Endometrium (tissue), 2 donors: ENCODE measurements at regions not wholly inside any gene's neighbourhood (a gene's known extent, or its start where the extent isn't known, plus 50 kb on each side); places are given as distances from the start of the nearest gene placed in this dataset.

Experiments used
- FAIRE-seq: peaks from 2 replicates; lab custom pipeline; 2012; peaks lifted over from hg19 to GRCh38; lab: Jason Lieb, UNC
- donor health status: control.
- donor health status: control.

DNA sequence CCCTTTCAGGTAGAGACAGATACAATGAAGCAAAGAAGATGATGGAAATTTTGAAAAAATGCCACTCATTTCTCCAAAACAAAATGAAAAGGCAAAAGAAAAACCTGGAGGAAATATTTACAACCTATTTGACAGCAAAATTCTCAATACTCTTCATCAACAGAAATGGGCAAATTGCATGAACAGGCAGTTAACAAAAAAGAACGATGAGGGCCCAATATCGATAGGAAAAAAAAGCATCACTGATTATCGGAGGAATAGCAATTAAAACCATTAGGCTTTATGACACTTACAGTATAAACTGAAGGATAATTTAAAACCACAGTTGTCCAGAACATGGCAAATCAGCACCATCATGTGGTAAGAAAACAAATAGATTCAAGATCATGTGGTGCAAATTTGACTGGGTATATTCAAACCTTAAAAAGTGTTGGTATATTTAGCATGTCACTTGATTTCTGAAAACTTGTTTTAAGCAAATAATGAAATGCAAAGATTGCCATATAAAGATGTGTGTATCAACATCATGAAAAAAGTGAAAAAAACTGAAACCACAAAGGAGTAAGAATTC lies 222.9 kb downstream of the BRD1 start:
- FAIRE-seq: no peak

DNA sequence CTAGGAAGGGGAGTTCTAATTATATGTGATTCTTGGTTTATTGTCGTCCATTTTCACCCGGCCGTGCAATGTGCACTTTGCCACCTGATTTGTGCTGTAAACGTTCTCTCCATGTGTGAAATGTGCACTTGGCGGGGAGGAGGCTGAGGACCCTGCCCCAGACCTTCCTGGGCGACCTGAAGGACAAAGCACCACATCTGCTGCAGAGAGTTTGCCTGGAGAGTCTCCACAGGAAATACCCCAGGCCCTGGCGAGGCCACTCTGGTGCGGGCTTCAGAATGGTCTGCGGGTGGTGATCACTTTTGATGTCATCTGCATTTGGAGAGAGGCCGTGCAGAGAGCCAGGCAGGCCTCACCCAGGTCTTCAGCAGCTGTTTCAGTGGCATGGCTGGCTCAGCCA lies 224.7 kb downstream of the BRD1 start:
- FAIRE-seq: no peak

DNA sequence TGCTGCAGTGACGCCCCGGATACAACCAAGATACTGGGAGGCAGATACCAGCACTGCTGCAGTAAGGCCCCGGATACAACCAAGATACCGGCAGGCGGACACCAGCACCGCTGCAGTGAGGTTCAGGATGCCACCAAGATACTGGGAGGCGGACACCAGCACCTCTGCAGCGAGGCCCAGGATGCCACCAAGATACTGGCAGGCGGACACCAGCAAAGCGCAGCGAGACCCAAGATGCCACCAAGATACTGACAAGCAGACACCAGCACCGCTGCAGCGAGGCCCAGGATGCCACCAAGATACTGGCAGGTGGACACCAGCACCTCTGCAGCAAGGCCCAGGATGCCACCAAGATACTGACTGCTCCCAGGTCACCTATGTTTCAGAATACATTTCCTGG lies 225.2 kb downstream of the BRD1 start:
- no peak for FAIRE-seq

DNA sequence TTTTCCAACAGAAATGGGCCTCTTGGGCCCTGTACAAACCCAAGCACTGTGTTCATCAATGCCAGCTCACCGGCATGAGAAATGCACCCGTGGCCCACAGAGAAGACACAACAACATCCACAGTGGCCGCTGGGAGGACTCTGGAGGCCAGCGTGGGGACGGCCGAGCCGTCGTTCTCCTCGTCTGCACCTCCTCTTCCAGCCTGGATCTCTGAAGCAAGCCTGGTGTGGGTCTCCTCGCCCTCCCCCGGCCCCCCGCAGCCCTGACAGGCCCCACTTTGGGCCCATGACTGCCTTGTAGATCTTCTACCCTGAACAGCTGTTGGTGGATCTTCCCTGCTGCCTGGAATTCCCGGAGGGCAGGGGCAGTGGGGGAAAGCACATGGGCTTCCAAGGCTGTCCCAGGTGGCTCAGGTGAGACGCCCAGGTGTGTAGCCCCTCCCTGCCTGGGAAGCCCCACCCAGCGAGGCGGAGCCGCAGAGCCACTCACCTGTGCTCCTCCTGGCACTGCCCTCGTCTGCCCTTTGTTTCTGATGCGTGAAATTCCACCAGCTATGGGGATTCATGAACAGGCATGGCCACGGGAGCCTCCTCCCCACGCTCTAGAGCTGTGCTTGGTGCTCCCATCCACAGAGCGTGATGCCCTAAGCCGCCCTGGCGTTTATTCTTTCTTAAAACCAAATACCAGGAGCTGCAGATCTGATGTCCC lies 225.9 kb downstream of the BRD1 start:
- FAIRE-seq: no peak

DNA sequence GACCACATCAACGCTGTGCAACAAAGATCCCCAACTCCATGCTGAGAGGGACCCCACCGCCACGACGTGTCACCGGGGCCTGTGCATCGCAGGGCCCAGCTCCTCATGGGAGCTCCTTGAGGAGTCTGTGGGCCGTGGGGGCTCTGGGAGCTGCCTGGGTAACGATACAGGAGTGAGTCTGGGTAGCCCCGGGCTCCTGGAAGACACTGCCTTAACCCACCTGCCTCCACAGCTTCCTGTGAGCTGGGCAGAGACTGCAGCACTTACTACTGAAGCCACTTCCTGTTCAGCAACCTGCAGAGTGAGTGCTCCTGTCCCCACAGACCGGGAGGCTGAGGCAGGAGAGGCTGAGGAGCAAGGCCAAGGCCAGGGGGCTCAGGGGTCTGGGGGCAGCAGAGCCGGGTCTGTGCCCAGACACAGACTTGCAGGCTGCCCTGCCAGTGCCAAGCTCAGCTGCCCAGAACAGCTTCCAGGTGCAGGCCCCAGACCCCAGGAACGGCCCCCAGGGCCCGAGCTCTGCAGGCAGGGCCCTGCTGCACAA lies 226.7 kb downstream of the BRD1 start:
- FAIRE-seq: no peak

DNA sequence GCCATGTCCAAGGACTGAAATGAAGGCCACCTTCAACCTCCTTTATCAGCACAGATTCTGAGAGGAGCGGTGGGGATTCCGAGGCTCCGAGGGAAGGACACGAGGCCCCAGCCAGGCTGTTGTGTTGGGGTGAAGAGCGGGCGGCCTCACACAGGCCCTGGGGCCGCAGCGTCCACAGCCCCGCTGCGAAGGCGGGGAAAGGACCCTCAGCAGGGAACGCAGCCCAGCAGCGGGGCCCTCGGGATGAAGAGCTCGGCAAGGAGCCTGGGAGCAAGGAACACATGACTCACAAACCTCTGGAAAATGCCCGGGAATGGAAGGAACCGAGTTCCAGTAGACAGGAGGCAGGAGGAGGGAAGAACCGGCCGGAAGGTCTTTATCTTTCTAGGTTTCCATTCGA lies 227.2 kb downstream of the BRD1 start:
- FAIRE-seq: no peak

DNA sequence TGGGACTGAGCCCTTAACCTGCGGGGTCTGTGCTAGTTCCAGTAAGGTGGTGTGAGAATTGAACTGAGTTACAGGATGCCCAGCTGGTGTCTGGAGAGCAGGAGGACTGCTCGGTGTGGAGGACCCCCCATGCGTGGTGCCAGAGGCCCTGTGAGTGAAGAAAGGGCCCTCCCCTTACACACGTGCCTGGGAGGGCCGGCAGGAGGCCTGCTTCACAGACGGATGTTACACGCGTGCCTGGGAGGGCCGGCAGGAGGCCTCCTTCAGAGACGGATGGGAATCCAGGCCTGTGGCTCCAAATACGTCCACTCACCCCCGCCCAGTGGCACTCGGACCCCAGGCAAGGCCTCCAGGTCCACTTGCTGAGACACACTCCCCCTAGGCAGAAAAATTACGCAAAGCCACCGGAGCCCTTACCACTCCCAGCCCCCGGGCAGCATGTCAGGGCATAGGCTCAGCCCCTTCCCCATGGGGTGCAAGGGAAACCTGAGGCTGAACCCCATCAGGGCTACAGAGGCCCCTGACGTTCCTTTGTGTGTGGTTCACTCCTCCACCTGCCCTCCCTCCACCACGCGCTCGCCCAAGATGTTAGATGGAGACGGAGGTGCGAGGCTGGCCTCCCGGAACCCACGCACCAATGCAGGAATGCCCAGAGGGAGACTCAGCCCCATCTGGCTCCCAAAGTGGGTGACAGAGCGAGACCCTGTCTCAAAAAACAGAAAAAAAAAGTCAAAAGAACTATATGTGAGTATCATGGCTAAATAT lies 227.8 kb downstream of the BRD1 start:
- no peak for FAIRE-seq

DNA sequence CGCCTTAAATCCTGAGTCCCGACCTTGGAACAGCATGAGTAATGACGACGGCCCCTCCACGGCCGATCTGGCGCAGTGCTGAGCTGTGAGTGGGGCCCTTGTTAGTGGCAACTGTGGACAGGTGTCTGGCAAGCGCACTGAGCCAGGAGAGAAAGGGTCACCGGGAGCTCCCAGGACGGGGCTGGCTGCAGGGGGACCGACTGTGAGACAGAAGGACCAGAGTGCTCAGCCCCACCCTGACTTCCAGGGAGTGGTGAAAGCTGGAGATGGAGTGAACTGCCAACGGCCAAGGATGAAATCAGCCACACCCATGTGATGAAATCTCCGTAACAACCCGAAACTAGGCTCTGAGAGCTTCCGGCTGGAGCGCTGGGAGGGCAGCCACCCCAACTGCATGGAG lies 228.6 kb downstream of the BRD1 start:
- no peak for FAIRE-seq

DNA sequence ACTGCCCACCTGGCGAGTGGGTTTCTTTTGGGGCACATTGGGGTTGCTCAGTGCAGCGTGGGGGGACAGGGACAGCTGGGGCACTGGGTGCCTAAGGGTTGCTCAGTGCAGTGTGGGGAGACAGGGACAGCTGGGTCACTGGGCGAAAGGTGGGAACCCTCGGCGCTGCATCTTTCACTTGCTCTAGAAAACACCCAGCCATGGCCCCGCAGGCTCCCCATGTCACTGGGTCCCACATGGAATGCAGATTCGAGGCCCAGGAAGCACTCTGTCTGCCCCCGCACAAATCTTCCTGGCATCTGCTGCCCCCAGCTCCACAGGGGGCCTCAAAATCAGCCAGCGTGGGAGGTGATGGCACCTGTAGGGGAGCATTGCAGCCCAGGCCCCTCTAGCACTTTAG lies 229.3 kb downstream of the BRD1 start:
- no peak for FAIRE-seq

DNA sequence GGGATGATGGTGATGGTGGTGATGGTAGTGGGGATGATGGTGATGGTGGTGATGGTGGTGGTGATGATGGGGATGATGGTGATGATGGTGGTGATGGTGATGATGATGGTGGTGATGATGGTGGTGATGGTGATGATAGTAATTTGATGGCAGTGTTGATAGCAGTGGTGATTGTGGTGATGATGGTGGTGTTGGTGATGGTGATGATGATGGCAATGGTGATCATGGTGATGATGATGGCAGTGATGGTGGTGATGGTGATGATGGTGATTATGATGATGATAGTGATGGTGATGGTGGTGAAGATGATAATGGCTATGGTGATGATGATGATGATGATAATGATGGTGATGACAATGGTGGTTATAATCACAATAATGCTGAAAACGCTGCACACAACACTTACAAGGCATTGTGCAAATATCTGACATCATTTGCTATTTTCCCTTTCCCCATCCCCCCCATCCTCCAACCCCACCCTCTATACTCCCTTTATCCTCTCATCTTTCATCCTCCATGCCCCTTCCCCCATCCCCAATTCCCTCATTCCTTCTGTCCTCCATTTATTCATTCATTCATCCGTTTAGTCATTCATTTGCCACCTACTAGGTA lies 230.1 kb downstream of the BRD1 start:
- FAIRE-seq: no peak

DNA sequence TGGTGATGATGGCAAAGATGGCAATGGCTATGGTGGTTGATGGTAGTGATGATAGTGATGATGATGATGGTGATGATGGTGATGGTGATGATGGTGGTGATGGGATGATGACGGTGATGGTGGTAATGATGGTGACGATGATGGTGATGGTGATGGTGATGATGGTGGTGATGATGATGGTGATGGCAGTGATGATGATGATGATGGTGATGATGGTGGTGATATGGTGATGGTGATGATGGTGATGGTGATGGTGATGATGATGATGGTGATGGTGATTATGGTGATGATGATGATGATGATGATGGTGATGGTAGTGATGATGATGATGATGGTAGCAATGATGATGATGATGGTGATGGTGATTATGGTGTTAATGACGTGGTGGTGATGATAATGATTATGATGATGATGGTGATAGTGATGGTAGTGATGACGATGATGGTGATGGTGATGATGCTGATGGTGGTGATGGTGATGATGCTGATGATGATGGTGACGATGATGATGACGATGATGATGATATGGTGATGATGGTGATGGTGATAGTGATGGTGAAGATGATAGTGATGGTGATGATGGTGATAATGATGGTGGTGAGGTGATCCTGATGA lies 232.1 kb downstream of the BRD1 start:
- no peak for FAIRE-seq

DNA sequence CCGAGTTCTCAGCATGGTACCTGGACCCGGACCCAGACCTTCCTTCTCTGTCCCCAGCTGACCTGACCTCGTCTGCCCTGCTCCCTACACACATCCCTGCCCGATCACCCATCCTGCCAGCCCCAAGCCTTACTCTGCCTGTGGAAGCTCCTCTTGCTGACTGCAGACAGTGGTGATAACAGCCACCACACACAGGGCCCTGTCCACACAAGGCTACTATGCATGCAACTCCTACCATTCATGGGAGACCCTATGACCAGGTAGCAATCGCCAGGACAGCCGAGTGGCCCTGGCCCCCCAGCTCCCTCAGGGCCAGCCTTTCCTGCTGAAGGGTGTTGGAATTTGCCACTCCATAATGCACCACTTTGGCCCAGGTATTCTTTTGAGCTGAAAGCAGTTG lies 233.6 kb downstream of the BRD1 start:
- FAIRE-seq: no peak

DNA sequence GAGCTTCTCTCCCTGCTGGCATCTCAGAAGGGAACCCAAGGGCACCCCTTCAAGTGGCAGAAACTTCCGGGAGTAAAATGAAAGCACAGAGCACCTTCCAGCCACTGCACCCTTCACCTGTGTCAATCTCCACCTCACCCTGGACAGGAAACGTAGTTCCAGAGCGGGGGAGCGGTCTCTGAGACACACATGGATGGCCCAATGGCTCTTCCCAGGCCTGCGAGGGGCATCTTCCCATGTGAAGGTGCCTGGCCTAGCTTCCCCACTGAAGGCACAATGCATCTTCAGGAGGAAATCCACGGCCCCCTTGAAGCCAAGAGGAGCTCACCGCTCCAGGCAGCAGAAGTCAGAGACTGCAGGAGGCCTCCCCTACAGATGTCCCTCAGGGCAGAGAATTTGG lies 234.2 kb downstream of the BRD1 start:
- no peak for FAIRE-seq

DNA sequence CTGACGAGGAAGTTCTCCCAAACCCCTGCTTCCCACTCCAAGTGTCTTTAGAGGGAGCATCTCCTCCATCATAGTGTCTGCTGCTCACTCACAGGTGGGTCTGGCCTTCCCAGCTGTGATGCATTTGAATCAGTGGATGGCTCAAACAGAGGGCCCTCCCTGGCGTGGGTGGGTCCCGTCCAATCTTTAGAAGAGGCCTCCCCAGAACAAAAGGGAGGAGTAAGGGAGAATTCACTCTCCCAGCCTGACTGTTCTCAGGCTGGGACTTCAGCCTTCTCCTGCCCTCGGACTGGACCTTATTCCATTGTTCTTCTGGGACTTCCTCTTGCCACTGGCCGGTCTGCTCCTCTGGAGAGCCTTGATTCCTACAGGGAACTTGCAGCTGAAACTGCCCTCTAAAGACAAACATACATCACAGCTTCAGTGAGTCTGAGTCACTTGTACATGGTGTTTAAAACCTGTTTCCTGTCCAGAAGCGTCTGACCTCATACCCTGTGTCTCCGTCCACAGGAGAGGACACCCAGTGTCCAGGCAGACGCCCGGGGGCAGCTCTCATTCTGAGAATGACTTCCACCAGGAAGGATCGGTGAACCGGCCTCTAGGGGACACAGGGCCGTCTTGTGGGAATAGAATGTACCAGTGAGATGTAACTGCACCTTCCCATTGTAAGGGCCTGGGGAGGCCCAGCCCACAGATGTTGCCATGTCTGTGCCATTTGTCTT lies 234.7 kb downstream of the BRD1 start:
- FAIRE-seq: no peak

DNA sequence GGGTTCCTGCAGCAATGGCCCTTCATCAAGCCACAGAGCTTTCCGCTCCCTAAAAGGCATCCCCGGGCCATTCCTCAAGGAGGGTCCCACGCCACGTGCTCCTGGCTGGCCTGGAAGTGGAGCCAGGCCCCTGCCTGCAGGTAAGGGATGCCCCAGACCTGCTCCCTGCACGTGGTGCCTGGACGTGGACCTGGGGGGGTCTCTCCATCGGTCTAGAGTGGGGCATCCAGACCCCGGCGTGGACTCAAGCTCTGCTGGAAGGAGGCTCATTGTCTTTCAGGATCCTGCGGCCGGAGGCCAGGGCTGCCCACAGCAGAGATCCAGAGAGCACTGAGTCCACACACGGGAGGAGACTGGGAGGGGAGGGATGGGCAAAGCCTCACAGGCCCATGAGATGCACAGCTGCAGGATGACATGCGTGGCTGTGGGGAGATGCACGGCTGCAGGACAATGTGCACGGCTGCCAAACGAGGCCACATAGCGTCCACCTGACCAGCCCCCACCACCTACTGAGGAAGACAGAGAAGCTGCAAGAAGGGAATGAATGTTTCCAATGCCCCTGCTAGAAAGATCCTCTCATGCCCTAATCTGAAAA lies 236.7 kb downstream of the BRD1 start:
- FAIRE-seq: no peak

DNA sequence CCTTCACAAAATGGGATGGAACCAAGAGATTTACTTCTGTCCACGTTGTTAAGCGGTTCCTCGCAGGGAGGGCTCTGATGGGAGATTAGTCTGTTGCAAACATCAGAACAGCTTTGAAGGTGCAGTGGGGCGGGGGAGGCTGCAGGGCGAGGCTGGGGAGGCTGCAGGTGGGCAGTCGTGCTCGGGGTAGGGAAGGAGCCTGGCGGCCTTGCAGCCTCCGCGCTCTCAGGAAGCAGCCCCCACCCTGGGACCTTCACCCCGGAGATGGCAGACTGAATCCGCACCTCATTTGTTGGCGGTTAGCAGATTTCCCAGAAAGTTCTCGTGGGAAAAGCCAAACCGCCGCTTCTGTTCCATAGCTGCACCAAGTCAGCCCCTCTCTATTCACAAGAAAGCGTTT lies 237.3 kb downstream of the BRD1 start:
- FAIRE-seq: no peak

DNA sequence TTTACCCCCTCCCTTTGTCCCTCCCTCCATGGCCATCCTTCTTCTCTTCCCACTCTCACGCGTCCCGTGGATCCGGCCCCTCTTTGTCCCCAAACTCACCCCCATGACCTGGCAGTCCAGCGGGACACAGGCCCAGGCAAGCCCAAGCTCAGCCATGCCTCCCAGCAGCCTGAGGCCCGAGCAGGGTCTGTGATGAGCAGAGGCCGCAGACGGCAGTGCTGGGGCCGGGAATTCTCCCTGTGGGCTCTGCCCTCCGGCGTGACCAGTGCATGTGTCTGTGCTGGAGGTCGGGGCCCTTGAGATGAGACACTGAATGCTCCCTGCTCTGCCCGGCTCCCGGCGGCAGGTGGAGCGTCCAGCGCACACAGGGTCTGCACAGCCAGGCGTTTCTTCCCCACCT lies 237.9 kb downstream of the BRD1 start:
- no peak for FAIRE-seq

DNA sequence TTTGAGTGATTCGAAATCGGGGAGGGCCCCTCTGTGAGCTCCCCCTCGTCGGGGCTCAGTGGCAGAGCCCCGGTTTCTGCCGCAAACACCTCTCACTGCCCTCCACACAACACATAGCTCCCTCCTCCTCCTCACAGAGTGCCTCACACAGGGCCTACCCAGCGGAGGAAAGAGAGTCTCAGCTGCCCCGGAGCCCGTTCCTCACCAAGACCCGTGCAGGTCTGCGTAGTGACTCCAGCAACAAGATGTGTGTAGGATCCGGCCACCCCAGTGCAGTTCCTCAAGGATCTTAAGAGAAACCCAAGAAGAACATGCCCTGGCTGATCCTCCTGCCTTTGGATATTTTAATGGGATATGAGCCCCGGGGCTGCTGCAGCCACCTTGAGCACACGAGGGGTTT lies 238.4 kb downstream of the BRD1 start:
- no peak for FAIRE-seq

DNA sequence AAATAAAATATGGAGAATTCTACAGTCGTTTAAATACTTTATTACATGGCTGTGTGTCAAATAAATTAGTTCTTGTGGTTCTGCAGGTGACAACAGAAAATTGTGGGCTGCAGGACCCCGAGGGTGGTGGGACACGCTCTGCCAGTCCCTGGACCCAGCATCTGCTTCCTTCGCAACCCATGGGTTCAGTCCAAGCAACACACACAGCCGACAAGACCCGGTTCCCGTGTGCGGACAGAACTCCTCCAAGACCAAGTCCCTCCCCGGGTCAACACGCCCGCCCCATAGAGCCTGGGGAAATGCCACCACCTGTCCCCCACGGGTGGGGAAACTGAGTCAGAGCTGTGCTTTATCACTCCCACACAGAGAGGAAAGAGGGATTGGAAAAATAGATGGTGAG lies 238.9 kb downstream of the BRD1 start:
- no peak for FAIRE-seq

DNA sequence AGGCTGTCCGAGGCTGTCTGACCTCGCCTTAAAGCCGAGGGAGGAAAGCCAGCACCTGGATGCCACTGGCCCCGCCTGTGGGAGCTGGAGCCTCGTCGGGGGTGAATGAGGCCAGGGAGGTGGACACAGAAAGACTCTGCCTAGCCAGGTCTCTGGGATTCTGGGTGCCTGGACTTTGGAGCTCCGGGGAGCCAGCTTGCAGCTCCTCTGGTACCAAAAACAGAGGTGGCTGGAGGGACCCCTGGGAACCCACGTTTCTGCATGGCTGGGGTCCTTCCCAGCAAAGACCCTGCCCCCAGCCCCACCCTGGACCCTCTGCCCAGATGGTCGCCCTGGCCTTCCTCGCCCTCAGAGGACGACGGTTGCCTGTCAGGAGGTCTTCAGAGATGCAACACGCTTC lies 239.7 kb downstream of the BRD1 start:
- FAIRE-seq: no peak

DNA sequence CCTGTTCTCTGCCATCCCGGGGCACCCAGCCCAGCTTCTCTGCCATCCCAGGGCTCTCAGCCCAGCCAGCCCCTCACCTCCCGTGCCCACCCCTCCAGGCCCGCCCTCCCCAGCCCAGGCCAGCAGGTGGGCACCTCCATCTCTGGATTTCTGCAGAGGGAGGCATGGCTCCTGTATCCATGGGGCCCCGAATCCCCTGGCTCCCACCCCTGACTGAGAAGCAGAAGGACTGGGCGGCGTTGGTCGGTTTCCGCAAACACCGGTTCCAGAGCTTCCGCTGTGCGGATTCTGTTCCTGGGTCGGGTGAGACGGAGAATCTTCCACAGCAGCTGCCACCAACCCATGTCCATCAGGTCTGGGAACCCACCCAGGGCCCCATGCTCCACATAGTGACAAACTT lies 240.3 kb downstream of the BRD1 start:
- no peak for FAIRE-seq
